MCF 10A (cell line): ENCODE measurements at regions not wholly inside any gene's neighbourhood (a gene's known extent, or its start where the extent isn't known, plus 50 kb on each side); places are given as distances from the start of the nearest gene placed in this dataset.
"Not testable (repeated sequence)": the region's sequence is repeated elsewhere in the genome, so short reads cannot be mapped to it uniquely, and the experiment has no call there.

Source experiments
- BruUV-seq: library from RNA; stranded (reverse); fragments of 400-500 nt; replicated peaks from 2 replicates; lab custom pipeline; 2021; lab: Mats Ljungman, UMichigan
- CTCF ChIA-PET: fragments of 300-600 bp; sonication (Branson Sonifier 250); formaldehyde crosslinking; extraction: SDS; loops from one replicate; lab custom pipeline; 2021; ENCODE audit warnings: antibody characterized with exemption, inconsistent platforms; lab: Yijun Ruan, JAX
- POLR2A ChIA-PET: fragments of 300-600, 350-650 bp; sonication (Branson Sonifier 250); formaldehyde crosslinking; extraction: SDS; loops from one replicate; lab custom pipeline; 2020; ENCODE audit warnings: antibody characterized with exemption, inconsistent platforms; lab: Yijun Ruan, JAX
- DNase-seq: peaks from one replicate; pipeline ENCODE4 v3.0.0-alpha.2; 2018; ENCODE audit not compliant: unreplicated experiment
- H3K27ac Mint-ChIP-seq: one replicate; pipeline ENCODE4 v1.8.0; 2022; ENCODE audit warnings: mild to moderate bottlenecking, low read depth, mixed read lengths; ENCODE audit not compliant: unreplicated experiment
- H3K27me3 Mint-ChIP-seq: one replicate; pipeline ENCODE4 v1.8.0; 2022; ENCODE audit warnings: mixed read lengths; ENCODE audit not compliant: insufficient read depth, unreplicated experiment
- H3K36me3 Mint-ChIP-seq: one replicate; pipeline ENCODE4 v1.8.0; 2022; ENCODE audit warnings: mild to moderate bottlenecking, moderate library complexity, mixed read lengths; ENCODE audit not compliant: insufficient read depth, unreplicated experiment
- H3K4me1 Mint-ChIP-seq: one replicate; pipeline ENCODE4 v1.8.0; 2022; ENCODE audit warnings: mixed read lengths; ENCODE audit not compliant: insufficient read depth, unreplicated experiment
- H3K4me3 Mint-ChIP-seq: one replicate; pipeline ENCODE4 v1.8.0; 2022; ENCODE audit warnings: mild to moderate bottlenecking, moderate library complexity, mixed read lengths; ENCODE audit not compliant: unreplicated experiment
- H3K9me3 Mint-ChIP-seq: one replicate; pipeline ENCODE4 v1.8.0; 2022; ENCODE audit warnings: mixed read lengths; ENCODE audit not compliant: unreplicated experiment
- intact Hi-C: fragments of 100-400 bp; cut with micrococcal nuclease; formaldehyde crosslinking; loops from 2 replicates; pipeline ENCODE4 v1.14.1; 2022

DNA sequence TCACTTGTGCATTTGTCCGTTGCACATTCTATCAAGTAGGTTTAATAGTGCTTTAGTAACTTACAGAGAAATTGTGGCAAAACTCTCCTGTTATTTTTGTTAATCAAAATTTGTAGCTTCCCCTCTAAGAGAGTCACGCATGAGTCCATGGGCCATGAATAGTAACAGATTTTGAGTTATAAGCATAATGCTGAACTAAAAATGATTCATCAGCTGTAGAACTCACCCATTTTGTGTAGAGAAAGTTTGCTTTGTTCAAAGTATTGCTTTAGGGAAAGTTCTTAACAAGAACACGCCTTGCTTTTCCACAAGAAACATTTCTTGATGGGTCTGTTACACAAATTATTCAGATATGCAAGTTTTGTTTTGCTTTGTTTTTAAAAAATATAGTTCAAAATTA is 1300.9 kb downstream of the CDH12 start:
- H3K27me3 Mint-ChIP-seq, H3K9me3 Mint-ChIP-seq, CTCF ChIA-PET, H3K36me3 Mint-ChIP-seq, H3K4me3 Mint-ChIP-seq, BruUV-seq, H3K27ac Mint-ChIP-seq, DNase-seq, H3K4me1 Mint-ChIP-seq, intact Hi-C loops, POLR2A ChIA-PET: not testable (repeated sequence)

DNA sequence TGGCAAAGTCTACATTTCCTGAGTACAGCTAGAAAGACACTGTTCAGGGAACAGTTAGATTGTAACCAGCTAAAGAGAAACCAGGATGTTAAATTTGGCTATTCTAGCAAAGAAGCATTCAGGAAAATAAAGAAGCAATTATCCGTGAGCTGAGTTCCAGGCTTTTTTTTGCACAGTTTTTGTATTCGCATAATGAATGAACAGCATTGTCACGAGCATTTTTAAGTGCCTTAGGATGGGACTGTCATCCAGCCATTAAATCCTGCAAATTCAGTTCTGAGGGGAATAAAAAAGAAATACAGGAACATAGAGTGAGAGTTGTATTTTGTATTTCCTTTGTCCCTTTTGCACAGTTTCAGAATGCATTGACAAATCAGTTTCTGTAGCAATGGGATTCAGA is 1302.2 kb downstream of the CDH12 start:
- BruUV-seq, DNase-seq, H3K27ac Mint-ChIP-seq, POLR2A ChIA-PET, H3K36me3 Mint-ChIP-seq, H3K4me1 Mint-ChIP-seq, H3K4me3 Mint-ChIP-seq, intact Hi-C loops, CTCF ChIA-PET, H3K9me3 Mint-ChIP-seq, H3K27me3 Mint-ChIP-seq: not testable (repeated sequence)

DNA sequence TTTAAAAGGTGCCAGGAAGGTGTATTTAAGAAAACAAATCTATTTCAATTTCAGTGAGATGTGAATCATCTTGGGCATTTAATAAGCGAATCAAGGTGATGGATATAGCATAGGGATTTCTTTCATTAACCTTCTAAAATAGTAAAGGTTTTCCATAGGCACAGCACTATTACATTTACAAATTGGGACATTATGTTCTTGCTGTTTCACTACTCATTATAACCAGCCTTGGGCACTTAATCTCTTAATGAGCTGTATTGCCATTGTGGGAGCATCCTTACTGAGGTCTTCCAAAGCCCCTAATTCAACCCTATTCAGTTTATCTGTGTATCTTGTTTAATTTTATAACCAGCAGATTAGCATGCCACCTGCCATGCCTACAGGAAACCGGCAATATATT is 1305.5 kb downstream of the CDH12 start:
- H3K4me3 Mint-ChIP-seq, H3K27me3 Mint-ChIP-seq, DNase-seq, POLR2A ChIA-PET, H3K4me1 Mint-ChIP-seq, H3K9me3 Mint-ChIP-seq, H3K27ac Mint-ChIP-seq, H3K36me3 Mint-ChIP-seq, intact Hi-C loops, BruUV-seq: not testable (repeated sequence)
- CTCF ChIA-PET: interaction anchor here (0.7 kb wide), 1 partner anchor 94 kb away, joined by 3 read pairs; no protein-coding TSS in a partner anchor

DNA sequence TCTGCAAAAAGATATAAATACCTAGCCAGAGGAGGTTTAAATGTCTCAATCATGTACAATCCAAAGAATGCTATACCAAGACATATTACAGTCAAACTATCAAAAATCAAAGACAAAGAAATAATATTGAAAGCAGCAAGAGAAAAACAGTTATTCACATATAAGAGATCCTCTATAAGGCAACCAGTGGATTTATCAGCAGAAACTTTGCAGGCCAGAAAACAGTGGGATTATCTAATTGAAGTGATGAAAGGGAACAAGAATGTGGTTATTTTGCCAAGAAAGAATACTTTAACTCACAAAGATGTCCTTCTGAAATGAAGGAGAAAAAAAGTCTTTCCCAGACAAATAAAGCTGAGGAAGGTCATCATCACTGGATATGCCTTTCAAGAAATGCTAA is 1318.0 kb downstream of the CDH12 start:
- POLR2A ChIA-PET, H3K27me3 Mint-ChIP-seq, BruUV-seq, intact Hi-C loops, DNase-seq, H3K4me3 Mint-ChIP-seq, CTCF ChIA-PET, H3K27ac Mint-ChIP-seq, H3K9me3 Mint-ChIP-seq, H3K36me3 Mint-ChIP-seq, H3K4me1 Mint-ChIP-seq: not testable (repeated sequence)

DNA sequence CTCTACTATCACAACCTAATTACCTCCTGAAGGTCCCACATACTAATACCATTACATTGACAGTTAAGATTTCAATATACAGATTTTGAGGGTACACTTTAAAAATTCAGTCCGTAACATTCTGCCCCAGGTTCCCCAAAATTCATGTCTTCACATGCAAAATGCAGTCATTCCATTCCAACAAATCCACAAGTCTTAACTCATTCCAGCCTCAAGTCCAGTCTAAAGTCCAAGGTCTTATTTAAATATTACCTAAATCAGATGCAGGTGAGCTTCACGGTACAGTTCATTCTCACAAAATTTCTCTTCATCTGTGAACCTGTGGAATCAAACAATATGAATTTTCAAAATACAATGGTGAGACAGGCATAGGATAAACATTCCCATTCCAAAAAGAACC is 1332.0 kb downstream of the CDH12 start:
- H3K36me3 Mint-ChIP-seq, H3K9me3 Mint-ChIP-seq, BruUV-seq, intact Hi-C loops, H3K27me3 Mint-ChIP-seq, H3K4me1 Mint-ChIP-seq, POLR2A ChIA-PET, H3K4me3 Mint-ChIP-seq, CTCF ChIA-PET, DNase-seq, H3K27ac Mint-ChIP-seq: not testable (repeated sequence)

DNA sequence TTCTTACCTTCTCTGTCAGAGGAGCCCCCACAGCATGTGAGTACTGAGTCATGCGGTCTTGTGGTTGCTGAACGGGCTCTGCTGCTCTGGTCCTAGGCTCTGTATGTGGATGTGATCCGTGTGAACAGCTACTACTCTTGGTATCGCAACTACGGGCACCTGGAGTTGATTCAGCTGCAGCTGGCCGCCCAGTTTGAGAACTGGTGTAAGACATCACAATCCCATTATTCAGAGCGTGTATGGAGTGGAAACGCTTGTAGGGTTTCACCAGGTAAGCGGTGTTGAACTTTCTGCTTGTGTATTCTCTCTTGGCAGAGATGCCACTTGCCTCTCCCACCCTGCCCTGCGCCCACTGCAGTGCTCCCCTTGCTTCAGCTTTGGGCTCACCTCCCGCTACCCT is 1356.2 kb downstream of the CDH12 start:
- DNase-seq, H3K27ac Mint-ChIP-seq, H3K4me1 Mint-ChIP-seq, H3K27me3 Mint-ChIP-seq, POLR2A ChIA-PET, H3K4me3 Mint-ChIP-seq, H3K9me3 Mint-ChIP-seq, BruUV-seq, CTCF ChIA-PET, intact Hi-C loops: not testable (repeated sequence)
- peaks cover 26% of the 10 kb centered on the region for H3K36me3 Mint-ChIP-seq

DNA sequence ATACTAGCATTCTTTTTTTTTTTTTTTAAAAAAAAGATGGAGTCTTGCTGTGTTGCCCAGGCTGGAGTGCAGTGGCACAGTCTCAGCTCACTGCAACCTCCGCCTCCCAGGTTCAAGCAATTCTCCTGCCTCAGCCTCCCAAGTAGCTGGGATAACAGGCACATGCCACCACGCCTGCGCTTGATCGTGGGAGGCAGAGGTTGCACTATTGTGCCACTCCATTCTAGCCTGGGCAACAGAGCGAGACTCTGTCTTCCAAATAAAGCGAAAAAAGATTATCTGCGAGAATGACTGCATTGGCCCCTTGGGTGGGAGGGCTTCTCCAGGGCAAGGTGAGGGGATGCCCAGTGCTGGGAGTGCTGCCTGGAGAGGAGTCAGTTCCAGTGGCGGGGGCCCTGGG is 1357.1 kb downstream of the CDH12 start:
- CTCF ChIA-PET, H3K9me3 Mint-ChIP-seq, H3K27me3 Mint-ChIP-seq, H3K4me1 Mint-ChIP-seq, H3K27ac Mint-ChIP-seq, intact Hi-C loops, DNase-seq, POLR2A ChIA-PET, H3K4me3 Mint-ChIP-seq, BruUV-seq: not testable (repeated sequence)
- peaks cover 26% of the 10 kb centered on the region for H3K36me3 Mint-ChIP-seq

DNA sequence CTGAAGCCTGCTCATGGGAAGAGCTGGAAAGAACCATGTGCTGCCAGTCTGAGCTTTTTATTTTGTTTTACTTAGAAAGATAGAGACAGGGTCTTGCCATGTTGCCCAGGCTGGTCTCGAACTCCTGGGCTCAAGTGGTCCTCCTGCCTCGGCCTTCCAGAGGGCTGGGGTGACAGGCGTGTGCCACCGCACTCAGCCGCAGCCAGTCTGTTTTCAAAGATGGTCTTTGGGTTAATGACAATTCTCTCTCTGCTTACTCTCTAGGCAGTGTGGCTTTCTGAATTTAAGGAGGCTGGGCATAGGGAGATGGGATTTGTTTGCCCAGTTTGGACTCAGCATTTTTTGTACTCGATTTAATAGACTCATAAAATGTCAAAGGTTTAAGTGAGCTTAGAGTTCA is 1357.9 kb downstream of the CDH12 start:
- H3K36me3 Mint-ChIP-seq: peaks cover 26% of the 10 kb centered on the region

DNA sequence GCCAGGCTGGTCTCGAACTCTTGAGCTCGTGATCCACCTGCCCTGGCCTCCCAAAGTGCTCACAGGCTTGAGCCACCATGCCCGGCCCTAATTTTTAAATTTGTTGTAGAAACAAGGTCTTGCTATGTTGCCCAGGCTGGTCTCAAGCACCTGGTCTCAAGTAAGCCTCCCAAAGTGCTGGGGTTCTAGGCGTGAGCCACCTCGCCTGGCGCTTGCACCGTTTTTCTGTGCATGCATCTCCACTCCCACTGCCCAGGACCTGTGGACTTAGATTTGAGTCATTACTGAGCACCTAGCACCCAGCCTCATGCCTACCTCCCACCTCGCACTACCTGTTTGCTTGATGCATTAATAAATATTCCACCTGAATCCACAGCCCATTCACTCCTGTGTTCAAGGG is 1359.1 kb downstream of the CDH12 start:
- H3K4me1 Mint-ChIP-seq, CTCF ChIA-PET, POLR2A ChIA-PET, H3K27me3 Mint-ChIP-seq, intact Hi-C loops, BruUV-seq, H3K4me3 Mint-ChIP-seq, DNase-seq, H3K9me3 Mint-ChIP-seq: not testable (repeated sequence)
- peak overlapping the region; percentile 43 for H3K27ac Mint-ChIP-seq
- peaks cover 26% of the 10 kb centered on the region for H3K36me3 Mint-ChIP-seq

More for the DNA sequence above, 1357.9 kb downstream of the CDH12 start:
- POLR2A ChIA-PET, H3K4me1 Mint-ChIP-seq, DNase-seq, intact Hi-C loops, H3K27me3 Mint-ChIP-seq, H3K9me3 Mint-ChIP-seq, H3K4me3 Mint-ChIP-seq, CTCF ChIA-PET, BruUV-seq: not testable (repeated sequence)
- peak overlapping the region; percentile 75 for H3K27ac Mint-ChIP-seq

DNA sequence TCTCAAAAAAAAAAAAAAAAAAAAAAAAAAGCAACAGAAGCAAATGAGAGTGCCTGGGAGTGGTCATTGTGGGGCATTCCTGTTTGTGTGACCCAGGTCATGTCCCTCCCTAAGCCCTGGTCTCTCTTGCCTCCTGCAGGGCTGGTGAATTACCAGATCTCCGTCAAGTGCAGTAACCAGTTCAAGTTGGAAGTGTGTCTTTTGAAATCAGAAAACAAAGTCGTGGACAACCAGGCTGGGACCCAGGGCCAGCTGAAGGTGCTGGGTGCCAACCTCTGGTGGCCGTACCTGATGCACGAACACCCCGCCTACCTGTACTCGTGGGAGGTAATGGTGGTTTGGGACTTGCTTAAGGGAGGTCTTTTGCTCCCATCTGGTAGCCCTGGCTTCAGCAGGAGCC is 1362.0 kb downstream of the CDH12 start:
- DNase-seq, H3K4me3 Mint-ChIP-seq, H3K9me3 Mint-ChIP-seq, H3K27ac Mint-ChIP-seq, CTCF ChIA-PET, H3K4me1 Mint-ChIP-seq, POLR2A ChIA-PET, BruUV-seq, H3K27me3 Mint-ChIP-seq, intact Hi-C loops: not testable (repeated sequence)
- peaks cover 12% of the 10 kb centered on the region for H3K36me3 Mint-ChIP-seq
